Activated CD4-positive, alpha-beta T cell treated with anti-CD3 and anti-CD28 coated beads, Interleukin-2, amount 50 U/mL, for 24 hours (primary cell): ENCODE measurements at regions not wholly inside any gene's neighbourhood (a gene's known extent, or its start where the extent isn't known, plus 50 kb on each side); places are given as distances from the start of the nearest gene placed in this dataset.
"Not testable (repeated sequence)": the region's sequence is repeated elsewhere in the genome, so short reads cannot be mapped to it uniquely, and the experiment has no call there.

ENCODE experiments used
- DNase-seq, 2 donors: peaks; one replicate each; pipeline ENCODE4 v3.0.0-alpha.2; 2020; ENCODE audit warnings: low read depth in 1 of 2, low spot score in 1 of 2

DNA sequence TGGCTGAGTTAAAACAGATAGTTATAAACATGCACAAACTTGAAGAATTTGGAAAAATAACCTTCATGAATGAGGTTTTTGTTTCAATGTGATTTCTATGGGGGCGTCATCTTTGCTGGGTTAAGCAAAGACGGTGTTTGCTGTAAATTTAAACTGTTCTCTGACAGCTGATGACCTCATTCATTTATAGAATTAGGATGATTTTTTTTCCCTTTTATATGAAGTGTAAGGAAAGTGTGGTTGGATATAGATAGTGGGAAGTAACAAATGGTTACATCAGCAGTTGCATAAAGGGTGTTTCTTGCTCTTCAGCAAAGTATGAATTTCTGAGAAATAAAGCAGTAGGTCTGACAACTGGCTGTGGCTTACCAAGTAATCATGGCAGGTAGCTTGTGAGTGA lies 137.2 kb upstream of the CENPW start:
- DNase-seq, result no peak

- no peak for DNase-seq
Observed at GRCh38 chr6:126204126-126204525, 135.8 kb upstream of the CENPW start.

DNA sequence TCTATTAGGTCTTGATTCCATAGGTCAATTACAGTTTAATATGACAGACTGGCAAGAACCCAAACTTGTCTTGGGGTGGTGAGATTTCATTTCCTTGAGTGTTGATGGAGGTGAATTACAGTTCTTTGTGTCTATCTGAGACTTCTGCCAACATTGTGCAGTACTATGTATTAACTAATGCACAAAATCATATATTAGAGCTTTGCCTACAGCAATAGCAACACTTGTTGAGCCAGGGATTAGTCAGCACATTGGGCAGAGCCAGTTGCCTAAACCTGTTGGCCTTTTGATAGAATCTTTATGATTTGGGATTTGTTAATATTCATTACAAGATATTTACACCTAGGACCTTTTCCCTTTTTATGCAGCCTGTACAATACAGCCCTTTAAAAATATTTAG lies 135.3 kb upstream of the CENPW start:
- no peak for DNase-seq

- DNase-seq, result no peak
Observed at GRCh38 chr6:126206504-126207246, 133.2 kb upstream of the CENPW start.

- no peak for DNase-seq
Observed at GRCh38 chr6:126210398-126211075, 129.4 kb upstream of the CENPW start.

GRCh38 chr6:126217497-126217896 lies 122.4 kb upstream of the CENPW start:
- no peak for DNase-seq

- not testable (repeated sequence) for DNase-seq
Observed at GRCh38 chr6:126220901-126221300, 119.0 kb upstream of the CENPW start.

GRCh38 chr6:126227833-126228702 lies 111.8 kb upstream of the CENPW start:
- no peak for DNase-seq

DNA sequence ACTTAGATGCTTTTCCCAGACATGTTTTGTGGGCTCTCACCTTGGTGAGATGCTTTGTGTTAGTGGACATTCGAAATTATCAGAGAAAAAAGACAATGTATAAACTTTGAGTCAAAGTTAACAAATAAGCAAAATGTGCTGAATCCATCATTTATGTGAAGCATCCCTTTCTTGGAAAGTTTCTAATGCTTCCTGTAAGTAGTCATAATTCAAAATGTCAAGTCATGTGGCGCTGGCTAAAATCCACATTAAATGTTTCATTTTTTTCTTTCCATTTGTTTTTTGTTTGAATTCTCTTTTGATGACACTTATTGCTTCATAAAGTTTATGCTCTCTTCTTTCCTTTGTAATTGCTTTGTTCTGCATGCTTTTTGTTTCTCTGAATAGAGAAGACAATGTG lies 107.2 kb upstream of the CENPW start:
- no peak for DNase-seq

GRCh38 chr6:126233192-126233591 lies 106.7 kb upstream of the CENPW start:
- no peak for DNase-seq

DNA sequence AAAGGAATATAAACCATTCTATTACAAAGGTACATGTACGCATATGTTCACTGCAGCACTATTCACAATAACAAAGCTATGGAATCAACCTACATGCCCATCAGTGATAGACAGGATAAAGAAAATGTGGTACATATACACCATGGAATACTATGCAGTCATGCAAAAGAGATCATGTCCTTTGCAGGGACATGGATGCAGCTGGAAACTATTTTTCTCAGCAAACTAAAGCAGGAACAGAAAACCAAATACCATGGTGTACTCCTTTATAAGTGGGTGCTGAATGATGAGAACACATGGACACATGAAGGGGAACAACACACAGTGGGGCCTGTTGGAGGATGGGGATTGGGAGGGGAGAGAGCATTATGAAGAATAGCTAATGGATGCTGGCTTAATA lies 104.6 kb upstream of the CENPW start:
- no peak for DNase-seq

- DNase-seq, result no peak
Observed at GRCh38 chr6:126245077-126245476, 94.8 kb upstream of the CENPW start.

DNA sequence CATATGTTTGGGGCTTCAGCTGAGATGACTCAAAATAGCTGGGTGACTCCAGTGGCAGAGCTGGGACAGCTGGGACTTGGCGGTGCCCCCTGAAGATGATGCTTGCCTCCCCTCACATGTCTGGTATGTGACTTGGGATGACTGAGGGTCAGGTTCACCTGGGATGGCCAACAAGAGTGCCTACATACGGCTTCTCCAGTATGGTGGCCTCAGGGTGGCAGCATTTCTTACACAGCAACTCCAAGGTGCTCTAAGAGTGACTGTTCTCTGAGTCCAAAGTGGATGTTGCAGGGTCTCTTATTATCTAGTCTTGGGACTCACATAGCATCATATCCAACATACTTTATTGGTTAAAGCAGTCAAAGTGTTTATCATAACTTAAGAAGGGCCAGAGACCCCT lies 87.8 kb upstream of the CENPW start:
- DNase-seq, result no peak

GRCh38 chr6:126253431-126253830 lies 86.5 kb upstream of the CENPW start:
- no peak for DNase-seq

DNA sequence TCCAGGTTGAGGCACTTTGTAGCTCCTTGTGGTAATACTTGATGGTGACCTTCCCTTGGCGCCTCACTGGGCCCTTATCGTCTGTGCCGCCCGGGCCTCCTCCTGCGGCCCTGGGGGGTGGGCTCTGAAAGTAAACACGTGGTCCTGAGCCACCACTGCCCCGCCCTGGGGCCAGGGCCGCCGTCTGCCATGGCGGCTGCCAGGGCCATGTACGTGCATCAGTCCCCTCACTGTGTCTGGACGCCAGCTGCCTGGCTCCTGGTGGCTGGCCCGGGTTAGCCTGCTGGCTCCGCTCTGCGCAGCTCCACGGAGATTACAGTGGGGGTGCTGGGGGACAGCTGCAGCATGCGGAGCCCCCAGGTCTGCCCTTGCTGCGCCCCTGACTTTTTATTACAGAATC lies 81.8 kb upstream of the CENPW start:
- DNase-seq, result no peak

- DNase-seq, result no peak
Observed at GRCh38 chr6:126261792-126262421, 78.0 kb upstream of the CENPW start.

GRCh38 chr6:126264265-126264664 lies 75.7 kb upstream of the CENPW start:
- no peak for DNase-seq

DNA sequence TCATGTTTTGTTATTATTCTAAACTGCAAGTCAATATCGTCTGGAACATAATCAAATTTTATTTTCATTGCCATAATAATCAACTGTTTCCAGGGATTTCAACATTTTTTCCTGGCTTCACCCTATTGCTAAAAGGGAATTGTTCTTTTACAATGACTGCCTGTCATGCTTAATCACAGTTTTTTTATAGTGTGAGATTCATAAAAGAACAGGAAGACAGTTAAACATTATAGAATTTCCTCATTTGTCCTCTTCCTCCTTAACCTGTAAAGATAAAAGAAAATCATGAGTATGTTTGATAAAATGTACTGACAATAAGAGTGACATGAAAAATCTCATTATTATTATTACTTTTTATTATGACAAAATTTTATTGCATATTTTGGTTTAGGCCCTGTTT lies 73.3 kb upstream of the CENPW start:
- DNase-seq, result no peak

- DNase-seq, result no peak
Observed at GRCh38 chr6:126267626-126268025, 72.3 kb upstream of the CENPW start.

GRCh38 chr6:126268092-126268491 lies 71.8 kb upstream of the CENPW start:
- no peak for DNase-seq

DNA sequence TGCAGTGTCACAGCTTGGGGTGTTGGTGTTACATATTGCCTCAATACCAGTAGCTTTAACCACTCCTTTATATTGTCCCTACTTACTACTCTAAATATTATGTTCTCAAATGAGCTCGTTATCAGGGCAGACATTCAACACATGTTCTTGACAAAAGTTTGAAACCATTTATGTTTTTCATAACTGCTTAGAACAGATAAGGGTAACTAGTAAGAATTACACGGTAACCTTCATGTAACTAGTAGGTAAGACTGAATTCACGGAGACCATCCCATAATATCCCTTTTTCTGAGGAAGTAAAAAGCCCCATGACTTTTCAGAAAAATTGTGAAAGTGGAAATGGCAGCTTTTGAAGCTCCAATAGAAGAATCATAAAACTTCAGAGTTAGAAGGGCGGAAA lies 59.6 kb upstream of the CENPW start:
- no peak for DNase-seq
